Thyroid gland (tissue), 4 donors: ENCODE measurements at regions not wholly inside any gene's neighbourhood (a gene's known extent, or its start where the extent isn't known, plus 50 kb on each side); places are given as distances from the start of the nearest gene placed in this dataset.
"Not testable (repeated sequence)": the region's sequence is repeated elsewhere in the genome, so short reads cannot be mapped to it uniquely, and the experiment has no call there.

ENCODE experiments used
- DNase-seq, 2 donors: peaks; one replicate each; pipeline ENCODE4 v3.0.0-alpha.2; 2019
- H3K27ac ChIP-seq, 3 donors: fragments of 200-600 bp; sonication (generic); 1 replicate in 2 of 3; 2 replicates in 1 of 3; pipeline ENCODE4 v1.5.1; 2016 to 2019; ENCODE audit warnings: mild to moderate bottlenecking in 1 of 3, moderate library complexity in 1 of 3
- H3K27me3 ChIP-seq: fragments of 200-600 bp; sonication (generic); one replicate; pipeline ENCODE4 v1.5.1; 2019
- H3K36me3 ChIP-seq, 2 donors: fragments of 200-600 bp; sonication (generic); one replicate each; pipeline ENCODE4 v1.5.1; 2016 to 2019
- H3K4me1 ChIP-seq, 2 donors: fragments of 200-600 bp; sonication (generic); one replicate each; pipeline ENCODE4 v1.5.1; 2017 to 2019
- H3K4me3 ChIP-seq, 3 donors: fragments of 200-600 bp; sonication (generic); replicated peaks in 1 of 3; 1 replicate in 2 of 3; 2 replicates in 1 of 3; pipeline ENCODE4 v1.5.1; 2016; ENCODE audit warnings: mild to moderate bottlenecking in 1 of 3
- H3K9me3 ChIP-seq: fragments of 200-600 bp; sonication (generic); one replicate; pipeline ENCODE4 v1.5.1; 2017
- CTCF ChIP-seq, 6 experiments: fragments of 200-600 bp in 3 of 6; fragments of 450-650 bp in 3 of 6; sonication (generic) in 3 of 6; IDR thresholded peaks; one replicate each; pipeline ENCODE4 v1.5.1; 2016 to 2019; ENCODE audit warnings: antibody characterized with exemption in 6 of 6, mild to moderate bottlenecking in 2 of 6, inconsistent platforms in 1 of 6, moderate library complexity in 1 of 6
- POLR2A ChIP-seq, 2 donors: fragments of 450-650 bp; IDR thresholded peaks; one replicate each; pipeline ENCODE4 v1.6.1; 2017; ENCODE audit warnings: antibody characterized with exemption in 2 of 2, mild to moderate bottlenecking in 2 of 2, moderate library complexity in 1 of 2
- WGBS, 2 donors: methylation state at CpG; one replicate each; pipeline ENCODE4 v1.1.5; 2017; 5-methylcytosine and 5-hydroxymethylcytosine counted together
- intact Hi-C: fragments of 100-400 bp; cut with DNase I; formaldehyde crosslinking; loops from one replicate; pipeline ENCODE4 v1.15.1; 2023

- 48 to 63% methylated on average over 2 of the region's 2 CpGs for WGBS, 2 donors
- intact Hi-C loops: no loop called here
- Histone ChIP-seq H3K4me1 (no peaks in the 10 kb centered on the region), H3K36me3 (no peaks in the 10 kb centered on the region), H3K4me3 (no peak overlapping the region), H3K9me3 (no peaks in the 10 kb centered on the region), H3K27me3 (no peaks in the 10 kb centered on the region), H3K27ac (no peak overlapping the region)
- no peak for DNase-seq
- TF ChIP-seq POLR2A (IDR thresholded peaks at IDR 0.05): no peak
- TF ChIP-seq CTCF (IDR thresholded peaks at IDR 0.05): no peak
Observed at GRCh38 chr17:13102477-13102876, 84.7 kb upstream of the ELAC2 start.

GRCh38 chr17:13099926-13100325 is 82.1 kb upstream of the ELAC2 start:
- Histone ChIP-seq H3K27ac (no peak overlapping the region), H3K27me3 (no peaks in the 10 kb centered on the region), H3K9me3 (no peaks in the 10 kb centered on the region), H3K4me3 (no peak overlapping the region), H3K36me3 (no peaks in the 10 kb centered on the region), H3K4me1 (no peaks in the 10 kb centered on the region)
- WGBS, 2 donors: 83 to 88% methylated on average over 9 of the region's 9 CpGs
- no peak for DNase-seq
- intact Hi-C loops: no loop called here
- no peak for TF ChIP-seq CTCF (IDR thresholded peaks at IDR 0.05)
- TF ChIP-seq POLR2A (IDR thresholded peaks at IDR 0.05): no peak

GRCh38 chr17:13099089-13099735 is 81.4 kb upstream of the ELAC2 start:
- 74 to 76% methylated on average over 8 to 10 of the region's 10 CpGs for WGBS, 2 donors
- DNase-seq: no peak
- Histone ChIP-seq H3K9me3 (no peaks in the 10 kb centered on the region), H3K27me3 (no peaks in the 10 kb centered on the region), H3K4me3 (no peak overlapping the region), H3K27ac (no peak overlapping the region), H3K36me3 (no peaks in the 10 kb centered on the region), H3K4me1 (no peaks in the 10 kb centered on the region)
- intact Hi-C loops: no loop called here
- no peak for TF ChIP-seq POLR2A (IDR thresholded peaks at IDR 0.05)
- TF ChIP-seq CTCF (IDR thresholded peaks at IDR 0.05): no peak

GRCh38 chr17:13096291-13096690 is 78.5 kb upstream of the ELAC2 start:
- intact Hi-C loops: no loop called here

GRCh38 chr17:13092010-13092409 is 74.2 kb upstream of the ELAC2 start:
- WGBS, 2 donors: 80 to 88% methylated on average over 5 of the region's 5 CpGs
- H3K4me3 ChIP-seq, intact Hi-C loops, DNase-seq, H3K36me3 ChIP-seq, H3K4me1 ChIP-seq, H3K9me3 ChIP-seq, H3K27ac ChIP-seq, H3K27me3 ChIP-seq: not testable (repeated sequence)

More at GRCh38 chr17:13096291-13096690, 78.5 kb upstream of the ELAC2 start:
- Histone ChIP-seq H3K27me3 (no peaks in the 10 kb centered on the region), H3K36me3 (no peaks in the 10 kb centered on the region), H3K27ac (no peak overlapping the region), H3K4me3 (no peak overlapping the region), H3K4me1 (no peaks in the 10 kb centered on the region), H3K9me3 (no peaks in the 10 kb centered on the region)
- TF ChIP-seq CTCF (IDR thresholded peaks at IDR 0.05): no peak
- no peak for TF ChIP-seq POLR2A (IDR thresholded peaks at IDR 0.05)
- WGBS, 2 donors: 42 to 47% methylated on average over 3 of the region's 3 CpGs
- no peak for DNase-seq
